HCT116 (cell line): ENCODE measurements at regions not wholly inside any gene's neighbourhood (a gene's known extent, or its start where the extent isn't known, plus 50 kb on each side); places are given as distances from the start of the nearest gene placed in this dataset.

Experiments used
- ATAC-seq: fragments of 200-7000 bp; cut with Tn5 transposase; 2 replicates; pipeline ENCODE4 v1.9.1; 2020; ENCODE audit warnings: mild to moderate bottlenecking, moderate library complexity
- BruUV-seq: library from RNA; stranded (reverse); fragments of 400-500 nt; replicated peaks from 2 replicates; lab custom pipeline; 2021; lab: Mats Ljungman, UMichigan
- CTCF ChIA-PET: fragments of 300-600 bp; sonication (Branson Sonifier 250); formaldehyde crosslinking; loops from one replicate; lab custom pipeline; 2021; ENCODE audit warnings: antibody characterized with exemption; lab: Charles Lee
- POLR2A ChIA-PET: fragments of 300-600, 350-600 bp; sonication (Branson Sonifier 250); formaldehyde crosslinking; loops from one replicate; lab custom pipeline; 2021; ENCODE audit warnings: antibody characterized with exemption; lab: Charles Lee
- RAD21 ChIA-PET, 2 experiments: fragments of 300-600 bp; sonication (Branson Sonifier 250); formaldehyde crosslinking; loops; one replicate each; lab custom pipeline; 2023; ENCODE audit warnings: low total read pairs in 2 of 2; ENCODE audit not compliant: uncharacterized antibody in 2 of 2, unreplicated experiment in 2 of 2, low non-redundant PET in 1 of 2; lab: Charles Lee
- DNase-seq: peaks from one replicate; pipeline ENCODE4 v3.0.0-alpha.2; 2010; ENCODE audit warnings: low read depth, low spot score
- H2AFZ ChIP-seq: fragments of 200-600 bp; shearing (Covaris generic), sonication (generic); 2 replicates; pipeline ENCODE4 v1.6.1; 2017; ENCODE audit warnings: low read depth, mixed run types, mixed read lengths, antibody characterized with exemption, low read length; ENCODE audit not compliant: poor library complexity, severe bottlenecking
- H3K27ac ChIP-seq: 2 replicates; pipeline ENCODE4 v1.5.1; 2012; ENCODE audit warnings: low read depth, low read length
- H3K27me3 ChIP-seq: fragments of 200-600 bp; sonication (generic); 2 replicates; pipeline ENCODE4 v1.6.1; 2016; ENCODE audit warnings: mixed run types, low read length, mixed read lengths; ENCODE audit not compliant: insufficient read depth
- H3K36me3 ChIP-seq, 2 experiments: fragments of 200-500 bp in 1 of 2; fragments of 200-600 bp in 1 of 2; sonication (Bioruptor generic) in 1 of 2; sonication (generic) in 1 of 2; 2 replicates each; pipeline versions ENCODE4 v1.5.1 to v1.6.1; 2014 to 2016; ENCODE audit warnings: low read length in 2 of 2, inconsistent platforms in 1 of 2, mixed read lengths in 1 of 2, mixed run types in 1 of 2; ENCODE audit not compliant: insufficient read depth in 2 of 2, control insufficient read depth in 1 of 2
- H3K4me1 ChIP-seq, 2 experiments: fragments of 200-600 bp in 1 of 2; sonication (generic) in 1 of 2; 2 replicates each; pipeline versions ENCODE4 v1.5.1 to v1.6.1; 2012 to 2017; ENCODE audit warnings: low read length in 2 of 2, inconsistent platforms in 1 of 2, mild to moderate bottlenecking in 1 of 2, mixed read lengths in 1 of 2, mixed run types in 1 of 2, moderate library complexity in 1 of 2; ENCODE audit not compliant: insufficient read depth in 2 of 2, control insufficient read depth in 1 of 2
- H3K4me2 ChIP-seq: fragments of 200-600 bp; sonication (generic); 2 replicates; pipeline ENCODE4 v1.6.1; 2017; ENCODE audit warnings: mixed run types, low read length, mixed read lengths
- H3K4me3 ChIP-seq, 2 experiments: fragments of 200-600 bp in 1 of 2; sonication (generic) in 1 of 2; replicated peaks in 1 of 2; 2 replicates each; pipeline ENCODE4 v1.5.1; 2011 to 2016; ENCODE audit warnings: low read length in 2 of 2, control low read depth in 1 of 2, low read depth in 1 of 2, mild to moderate bottlenecking in 1 of 2, mixed read lengths in 1 of 2, mixed run types in 1 of 2
- H3K79me2 ChIP-seq: fragments of 200-600 bp; sonication (generic); 2 replicates; pipeline ENCODE4 v1.6.1; 2017; ENCODE audit warnings: mild to moderate bottlenecking, mixed run types, low read length, moderate library complexity, mixed read lengths; ENCODE audit not compliant: insufficient read depth
- H3K9ac ChIP-seq: fragments of 200-600 bp; sonication (generic); 2 replicates; pipeline ENCODE4 v1.6.1; 2016; ENCODE audit warnings: low read length, mixed read lengths
- H3K9me2 ChIP-seq: fragments of 200-600 bp; sonication (generic), shearing (Covaris generic); 2 replicates; pipeline ENCODE4 v1.6.1; 2017; ENCODE audit warnings: mixed run types, mild to moderate bottlenecking, moderate library complexity; ENCODE audit not compliant: insufficient read depth
- H3K9me3 ChIP-seq, 2 experiments: fragments of 200-500 bp in 1 of 2; fragments of 200-600 bp in 1 of 2; sonication (Bioruptor generic) in 1 of 2; sonication (generic) in 1 of 2; 2 replicates each; pipeline ENCODE4 v1.6.1; 2014 to 2017; ENCODE audit warnings: low read length in 2 of 2, mixed read lengths in 2 of 2, inconsistent platforms in 1 of 2, low read depth in 1 of 2, mild to moderate bottlenecking in 1 of 2, mixed run types in 1 of 2, moderate library complexity in 1 of 2; ENCODE audit not compliant: control insufficient read depth in 1 of 2, insufficient read depth in 1 of 2
- H4K20me1 ChIP-seq: fragments of 200-600 bp; sonication (generic), shearing (Covaris generic); 2 replicates; pipeline ENCODE4 v1.6.1; 2017; ENCODE audit warnings: mixed run types, mild to moderate bottlenecking, moderate library complexity; ENCODE audit not compliant: insufficient read depth
- CEBPB ChIP-seq: IDR thresholded peaks from 2 replicates; pipeline ENCODE4 v1.6.1; 2012; ENCODE audit warnings: low read depth
- CTCF ChIP-seq, 3 experiments: fragments of 200-600 bp in 1 of 3; sonication (generic) in 1 of 3; IDR thresholded peaks in 2 of 3; conservative IDR thresholded peaks in 1 of 3; 2 replicates each; pipeline ENCODE4 v1.5.1; 2012 to 2017; ENCODE audit warnings: low read depth in 2 of 3, low read length in 2 of 3, antibody characterized with exemption in 1 of 3, borderline replicate concordance in 1 of 3, control low read depth in 1 of 3, mild to moderate bottlenecking in 1 of 3, mixed read lengths in 1 of 3, mixed run types in 1 of 3, moderate library complexity in 1 of 3; ENCODE audit not compliant: insufficient read depth in 1 of 3
- EGR1 ChIP-seq: IDR thresholded peaks from 2 replicates; pipeline ENCODE4 v1.6.1; 2012; ENCODE audit warnings: low read depth
- ELF1 ChIP-seq: IDR thresholded peaks from 2 replicates; pipeline ENCODE4 v1.6.1; 2012; ENCODE audit warnings: low read depth, borderline replicate concordance
- EZH2 ChIP-seq: fragments of 200-600 bp; sonication (generic); IDR thresholded peaks from 2 replicates; pipeline ENCODE4 v1.6.1; 2017; ENCODE audit warnings: antibody characterized with exemption, mixed run types
- EZH2phosphoT487 ChIP-seq: fragments of 200-600 bp; IDR thresholded peaks from 2 replicates; pipeline ENCODE4 v1.6.1; 2018; ENCODE audit warnings: antibody characterized with exemption, borderline replicate concordance
- FOSL1 ChIP-seq: IDR thresholded peaks from 2 replicates; pipeline ENCODE4 v1.6.1; 2012; ENCODE audit warnings: low read depth
- MAX ChIP-seq: IDR thresholded peaks from 2 replicates; pipeline ENCODE4 v1.6.1; 2012
- POLR2A ChIP-seq: IDR thresholded peaks from 2 replicates; pipeline ENCODE4 v1.7.0; 2011; ENCODE audit warnings: borderline replicate concordance; ENCODE audit not compliant: insufficient read depth, insufficient read length; ENCODE audit errors: extremely low read depth
- RAD21 ChIP-seq: IDR thresholded peaks from 2 replicates; pipeline ENCODE4 v1.6.1; 2012; ENCODE audit warnings: low read depth, mild to moderate bottlenecking
- SP1 ChIP-seq: IDR thresholded peaks from 2 replicates; pipeline ENCODE4 v1.6.1; 2012; ENCODE audit warnings: low read depth
- SRF ChIP-seq: IDR thresholded peaks from 2 replicates; pipeline ENCODE4 v1.6.1; 2012; ENCODE audit warnings: low read depth
- intact Hi-C: fragments of 100-400 bp; cut with micrococcal nuclease; formaldehyde crosslinking; loops from 2 replicates; pipeline ENCODE4 v1.10.0; 2022
- TF ChIP-seq, protein P1 (sequence below): IDR thresholded peaks from 2 replicates; pipeline ENCODE4 v1.6.1; 2011; ENCODE audit warnings: mild to moderate bottlenecking, low read length, moderate library complexity; ENCODE audit not compliant: insufficient replicate concordance; ENCODE audit errors: extremely low read depth
- TF ChIP-seq, protein P2 (sequence below): IDR thresholded peaks from 2 replicates; pipeline ENCODE4 v1.6.1; 2012
- TF ChIP-seq, protein P3 (sequence below): IDR thresholded peaks from 2 replicates; pipeline ENCODE4 v1.6.1; 2012; ENCODE audit warnings: low read depth

DNA sequence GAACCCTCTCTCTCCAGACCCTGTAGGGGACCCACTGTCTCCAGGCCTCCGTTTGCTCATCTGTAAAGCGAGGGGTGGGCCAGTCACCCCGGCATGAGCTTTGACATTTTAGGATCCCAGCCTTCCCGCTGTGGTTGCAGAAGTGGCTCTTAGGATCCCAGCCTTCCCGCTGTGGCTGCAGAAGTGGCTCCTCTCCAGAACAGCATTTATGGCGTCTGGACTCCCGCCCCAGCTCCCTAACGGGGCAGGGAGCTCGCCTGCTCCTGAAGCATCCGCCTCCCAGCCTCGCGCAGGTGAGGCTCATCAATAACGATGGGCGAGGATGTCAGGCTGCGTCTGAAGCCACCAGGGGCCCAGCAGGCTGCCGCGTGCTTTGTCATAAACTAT is 222.3 kb upstream of the TNRC6C start:
- ATAC-seq: no peak
- H3K27me3 ChIP-seq: peaks cover 19% of the 10 kb centered on the region; the same call in 1 of the 2 replicates
- no peak for DNase-seq
- RAD21 ChIA-PET: no interaction called here
- CTCF ChIA-PET: no interaction called here
- no peak overlapping the region for H2AFZ ChIP-seq
- H3K4me3 ChIP-seq: no peak overlapping the region
- BruUV-seq: no TSS peak
- no peaks in the 10 kb centered on the region for H3K36me3 ChIP-seq
- no peak overlapping the region for H3K4me2 ChIP-seq
- no peak overlapping the region for H3K27ac ChIP-seq
- H3K9me2 ChIP-seq: no peaks in the 10 kb centered on the region
- no peaks in the 10 kb centered on the region for H3K4me1 ChIP-seq
- POLR2A ChIA-PET: no interaction called here
- H3K79me2 ChIP-seq: no peaks in the 10 kb centered on the region
- intact Hi-C loops: no loop called here
- TF ChIP-seq CTCF (IDR thresholded peaks at IDR 0.05 in 2 of 3, conservative IDR thresholded peaks at IDR 0.05 in 1 of 3; ENCODE audit: borderline replicate concordance in 1 of 3, insufficient read depth in 1 of 3, low read depth in 2 of 3, low read length in 2 of 3): no peak
- TF ChIP-seq FOSL1: no peak
- no peak for TF ChIP-seq EZH2phosphoT487
- TF ChIP-seq, protein P1, sequence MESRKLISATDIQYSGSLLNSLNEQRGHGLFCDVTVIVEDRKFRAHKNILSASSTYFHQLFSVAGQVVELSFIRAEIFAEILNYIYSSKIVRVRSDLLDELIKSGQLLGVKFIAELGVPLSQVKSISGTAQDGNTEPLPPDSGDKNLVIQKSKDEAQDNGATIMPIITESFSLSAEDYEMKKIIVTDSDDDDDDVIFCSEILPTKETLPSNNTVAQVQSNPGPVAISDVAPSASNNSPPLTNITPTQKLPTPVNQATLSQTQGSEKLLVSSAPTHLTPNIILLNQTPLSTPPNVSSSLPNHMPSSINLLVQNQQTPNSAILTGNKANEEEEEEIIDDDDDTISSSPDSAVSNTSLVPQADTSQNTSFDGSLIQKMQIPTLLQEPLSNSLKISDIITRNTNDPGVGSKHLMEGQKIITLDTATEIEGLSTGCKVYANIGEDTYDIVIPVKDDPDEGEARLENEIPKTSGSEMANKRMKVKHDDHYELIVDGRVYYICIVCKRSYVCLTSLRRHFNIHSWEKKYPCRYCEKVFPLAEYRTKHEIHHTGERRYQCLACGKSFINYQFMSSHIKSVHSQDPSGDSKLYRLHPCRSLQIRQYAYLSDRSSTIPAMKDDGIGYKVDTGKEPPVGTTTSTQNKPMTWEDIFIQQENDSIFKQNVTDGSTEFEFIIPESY: no peak
- TF ChIP-seq, protein P2, sequence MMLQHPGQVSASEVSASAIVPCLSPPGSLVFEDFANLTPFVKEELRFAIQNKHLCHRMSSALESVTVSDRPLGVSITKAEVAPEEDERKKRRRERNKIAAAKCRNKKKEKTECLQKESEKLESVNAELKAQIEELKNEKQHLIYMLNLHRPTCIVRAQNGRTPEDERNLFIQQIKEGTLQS: no peak
- no peak for TF ChIP-seq CEBPB
- TF ChIP-seq, protein P3, sequence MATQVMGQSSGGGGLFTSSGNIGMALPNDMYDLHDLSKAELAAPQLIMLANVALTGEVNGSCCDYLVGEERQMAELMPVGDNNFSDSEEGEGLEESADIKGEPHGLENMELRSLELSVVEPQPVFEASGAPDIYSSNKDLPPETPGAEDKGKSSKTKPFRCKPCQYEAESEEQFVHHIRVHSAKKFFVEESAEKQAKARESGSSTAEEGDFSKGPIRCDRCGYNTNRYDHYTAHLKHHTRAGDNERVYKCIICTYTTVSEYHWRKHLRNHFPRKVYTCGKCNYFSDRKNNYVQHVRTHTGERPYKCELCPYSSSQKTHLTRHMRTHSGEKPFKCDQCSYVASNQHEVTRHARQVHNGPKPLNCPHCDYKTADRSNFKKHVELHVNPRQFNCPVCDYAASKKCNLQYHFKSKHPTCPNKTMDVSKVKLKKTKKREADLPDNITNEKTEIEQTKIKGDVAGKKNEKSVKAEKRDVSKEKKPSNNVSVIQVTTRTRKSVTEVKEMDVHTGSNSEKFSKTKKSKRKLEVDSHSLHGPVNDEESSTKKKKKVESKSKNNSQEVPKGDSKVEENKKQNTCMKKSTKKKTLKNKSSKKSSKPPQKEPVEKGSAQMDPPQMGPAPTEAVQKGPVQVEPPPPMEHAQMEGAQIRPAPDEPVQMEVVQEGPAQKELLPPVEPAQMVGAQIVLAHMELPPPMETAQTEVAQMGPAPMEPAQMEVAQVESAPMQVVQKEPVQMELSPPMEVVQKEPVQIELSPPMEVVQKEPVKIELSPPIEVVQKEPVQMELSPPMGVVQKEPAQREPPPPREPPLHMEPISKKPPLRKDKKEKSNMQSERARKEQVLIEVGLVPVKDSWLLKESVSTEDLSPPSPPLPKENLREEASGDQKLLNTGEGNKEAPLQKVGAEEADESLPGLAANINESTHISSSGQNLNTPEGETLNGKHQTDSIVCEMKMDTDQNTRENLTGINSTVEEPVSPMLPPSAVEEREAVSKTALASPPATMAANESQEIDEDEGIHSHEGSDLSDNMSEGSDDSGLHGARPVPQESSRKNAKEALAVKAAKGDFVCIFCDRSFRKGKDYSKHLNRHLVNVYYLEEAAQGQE: no peak
- TF ChIP-seq MAX: no peak
- no peak for TF ChIP-seq SRF
- no peak for TF ChIP-seq EZH2
- TF ChIP-seq ELF1: no peak
- no peak for TF ChIP-seq POLR2A
- no peak for TF ChIP-seq SP1
- no peak for TF ChIP-seq RAD21
- TF ChIP-seq EGR1: no peak
- H4K20me1 ChIP-seq: no peaks in the 10 kb centered on the region
- peaks cover 0 to 5% of the 10 kb centered on the region in 2 experiments; a peak in 1 of 4 replicates for H3K9me3 ChIP-seq
- H3K9ac ChIP-seq: no peak overlapping the region
